Astrocyte (in vitro differentiated cells and primary cell): ENCODE measurements at regions not wholly inside any gene's neighbourhood (a gene's known extent, or its start where the extent isn't known, plus 50 kb on each side); places are given as distances from the start of the nearest gene placed in this dataset.

ENCODE experiments used
- EZH2 ChIP-seq: IDR thresholded peaks from 2 replicates; pipeline ENCODE4 v1.6.1; 2012; ENCODE audit warnings: mild to moderate bottlenecking, low read length, inconsistent platforms; ENCODE audit not compliant: insufficient read depth
- TF ChIP-seq, protein P1 (sequence below): IDR thresholded peaks from 2 replicates; pipeline ENCODE4 v1.5.1; 2011; ENCODE audit warnings: low read depth, mild to moderate bottlenecking, inconsistent platforms, low read length, moderate library complexity; ENCODE audit not compliant: insufficient read depth

DNA sequence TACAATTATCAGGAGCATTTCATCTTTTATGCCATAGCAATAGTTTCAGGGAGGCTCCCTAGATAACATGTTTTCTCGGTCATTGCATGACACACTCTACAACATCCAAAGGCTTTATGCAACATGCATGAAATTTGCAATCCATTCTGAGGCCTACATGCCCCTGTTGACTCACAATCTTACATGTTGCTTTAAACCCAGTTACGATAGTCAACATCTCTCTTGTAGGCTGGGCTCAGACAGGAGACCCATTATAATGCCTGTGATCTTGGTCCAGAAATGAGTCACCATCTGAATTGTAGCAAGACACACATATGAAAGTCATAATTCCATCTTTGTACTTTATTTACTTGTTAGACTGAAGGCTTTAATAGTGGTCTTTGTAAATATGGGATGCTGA, 1050.3 kb upstream of the AMELY start:
- TF ChIP-seq, protein P1, sequence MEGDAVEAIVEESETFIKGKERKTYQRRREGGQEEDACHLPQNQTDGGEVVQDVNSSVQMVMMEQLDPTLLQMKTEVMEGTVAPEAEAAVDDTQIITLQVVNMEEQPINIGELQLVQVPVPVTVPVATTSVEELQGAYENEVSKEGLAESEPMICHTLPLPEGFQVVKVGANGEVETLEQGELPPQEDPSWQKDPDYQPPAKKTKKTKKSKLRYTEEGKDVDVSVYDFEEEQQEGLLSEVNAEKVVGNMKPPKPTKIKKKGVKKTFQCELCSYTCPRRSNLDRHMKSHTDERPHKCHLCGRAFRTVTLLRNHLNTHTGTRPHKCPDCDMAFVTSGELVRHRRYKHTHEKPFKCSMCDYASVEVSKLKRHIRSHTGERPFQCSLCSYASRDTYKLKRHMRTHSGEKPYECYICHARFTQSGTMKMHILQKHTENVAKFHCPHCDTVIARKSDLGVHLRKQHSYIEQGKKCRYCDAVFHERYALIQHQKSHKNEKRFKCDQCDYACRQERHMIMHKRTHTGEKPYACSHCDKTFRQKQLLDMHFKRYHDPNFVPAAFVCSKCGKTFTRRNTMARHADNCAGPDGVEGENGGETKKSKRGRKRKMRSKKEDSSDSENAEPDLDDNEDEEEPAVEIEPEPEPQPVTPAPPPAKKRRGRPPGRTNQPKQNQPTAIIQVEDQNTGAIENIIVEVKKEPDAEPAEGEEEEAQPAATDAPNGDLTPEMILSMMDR: no peak
- TF ChIP-seq EZH2: no peak
